ENCODE measurements at regions not wholly inside any gene's neighbourhood (a gene's known extent, or its start where the extent isn't known, plus 50 kb on each side); places are given as distances from the start of the nearest gene placed in this dataset.

DNA sequence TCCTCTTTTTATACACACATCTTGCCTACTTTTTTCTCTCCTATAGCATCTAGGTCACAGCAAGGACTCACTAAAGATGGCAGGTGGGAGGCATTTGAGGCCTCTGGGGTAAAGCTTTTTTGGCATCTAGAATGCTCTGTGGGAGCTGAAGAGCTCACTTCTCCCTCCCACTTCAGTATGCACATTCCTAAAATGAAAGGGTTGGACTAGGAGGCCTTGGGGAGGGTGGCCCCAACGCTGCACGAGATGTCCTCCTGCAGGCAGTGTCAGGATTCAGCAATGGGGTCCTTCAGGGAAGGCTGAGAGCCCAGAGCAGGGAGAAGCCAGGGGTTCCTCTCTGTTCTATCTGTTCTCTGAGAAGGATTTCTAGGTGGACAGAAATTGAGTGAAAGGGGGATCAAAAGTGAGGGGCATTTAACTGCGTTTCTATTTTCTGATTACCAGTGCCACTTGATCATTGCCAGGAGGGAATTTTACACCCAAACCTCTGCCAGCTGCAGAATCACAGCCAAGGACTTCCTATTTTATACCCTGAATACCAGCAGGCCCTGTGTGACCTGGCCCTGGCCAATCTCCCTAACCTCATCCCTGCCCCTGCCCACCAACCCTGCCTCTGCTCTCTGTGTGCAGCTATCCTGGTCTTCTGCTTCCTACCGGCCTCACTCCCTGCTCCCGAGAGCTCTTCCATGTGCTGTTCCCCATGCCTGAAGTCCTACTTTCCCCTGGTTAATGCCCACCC lies 186.2 kb downstream of the CYP26B1 start:
- Histone ChIP-seq H3K27me3 (ENCODE audit: insufficient read depth) (no peaks in the 10 kb centered on the region; the same call in 1 of the 2 replicates), H3K4me1 (ENCODE audit: control insufficient read depth in 1 of 2, insufficient read depth in 2 of 2, low read depth in 1 of 2, low read length in 1 of 2) (no peaks in the 10 kb centered on the region), H4K20me1 (ENCODE audit: insufficient read depth) (no peaks in the 10 kb centered on the region), H3K4me3 (ENCODE audit: low read depth in 2 of 2, low read length in 1 of 2) (no peak overlapping the region), H3K79me2 (ENCODE audit: insufficient read depth) (no peaks in the 10 kb centered on the region), H3K4me2 (no peak overlapping the region), H3K9ac (no peak overlapping the region), H2AFZ (ENCODE audit: low read depth) (no peak overlapping the region), H3F3A (replicated peaks; ENCODE audit: insufficient read depth) (no peaks in the 10 kb centered on the region), H3K9me3 (no peaks in the 10 kb centered on the region), H3K27ac (ENCODE audit: low read depth in 2 of 2, low read length in 1 of 2) (no peak overlapping the region), H3K9me2 (no peaks in the 10 kb centered on the region), H3K36me3 (replicated peaks in 1 of 2; ENCODE audit: control insufficient read depth in 1 of 2, insufficient read depth in 2 of 2, low read length in 1 of 2) (no peaks in the 10 kb centered on the region)
- WGBS (ENCODE audit: low lambda C conversion rate) = 40% methylated on average over 5 of the region's 5 CpGs
- TF ChIP-seq GABPA (IDR thresholded peaks at IDR 0.05; ENCODE audit: low read depth) (no peak), RAD21 (IDR thresholded peaks at IDR 0.05; ENCODE audit: low read length) (no peak), NRF1 (IDR thresholded peaks at IDR 0.05; ENCODE audit: low read depth, low read length) (no peak)
- TF ChIP-seq, protein P1, sequence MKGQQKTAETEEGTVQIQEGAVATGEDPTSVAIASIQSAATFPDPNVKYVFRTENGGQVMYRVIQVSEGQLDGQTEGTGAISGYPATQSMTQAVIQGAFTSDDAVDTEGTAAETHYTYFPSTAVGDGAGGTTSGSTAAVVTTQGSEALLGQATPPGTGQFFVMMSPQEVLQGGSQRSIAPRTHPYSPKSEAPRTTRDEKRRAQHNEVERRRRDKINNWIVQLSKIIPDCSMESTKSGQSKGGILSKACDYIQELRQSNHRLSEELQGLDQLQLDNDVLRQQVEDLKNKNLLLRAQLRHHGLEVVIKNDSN (IDR thresholded peaks at IDR 0.05; ENCODE audit: borderline replicate concordance, low read depth) = no peak
- CTCF ChIA-PET = interaction anchor here (2.3 kb wide), 1 partner anchor 38 kb away, joined by 8 read pairs; no protein-coding TSS in a partner anchor
- no peak for DNase-seq
- POLR2A ChIA-PET = interaction anchor here (0.7 kb wide), 1 partner anchor 17 kb away, joined by 3 read pairs; no protein-coding TSS in a partner anchor

DNA sequence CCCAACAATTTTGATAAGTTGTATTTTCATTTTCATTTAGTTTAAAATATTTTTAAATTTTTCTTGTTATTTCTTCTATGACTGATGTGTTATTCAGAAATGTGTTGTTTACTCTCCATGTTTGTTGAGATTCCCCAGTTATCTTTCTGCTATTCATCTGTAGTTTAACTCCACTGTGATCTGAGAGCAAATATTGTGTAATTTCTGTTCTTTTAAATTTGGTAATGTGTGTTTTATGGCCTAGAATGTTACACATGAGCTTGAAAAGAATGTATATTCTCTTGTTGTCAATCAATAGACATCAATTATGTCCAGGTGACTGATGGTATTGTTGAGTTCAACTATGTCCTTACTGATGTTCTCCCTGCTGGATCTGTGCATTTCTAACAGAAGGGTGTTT lies 188.2 kb downstream of the CYP26B1 start:
- Histone ChIP-seq H3K4me1 (ENCODE audit: control insufficient read depth in 1 of 2, insufficient read depth in 2 of 2, low read depth in 1 of 2, low read length in 1 of 2) (no peaks in the 10 kb centered on the region), H3K27me3 (ENCODE audit: insufficient read depth) (no peaks in the 10 kb centered on the region; the same call in 1 of the 2 replicates), H4K20me1 (ENCODE audit: insufficient read depth) (no peaks in the 10 kb centered on the region), H3K4me3 (ENCODE audit: low read depth in 2 of 2, low read length in 1 of 2) (no peak overlapping the region), H3K9ac (no peak overlapping the region), H2AFZ (ENCODE audit: low read depth) (no peak overlapping the region), H3K9me2 (no peaks in the 10 kb centered on the region), H3F3A (replicated peaks; ENCODE audit: insufficient read depth) (no peaks in the 10 kb centered on the region), H3K79me2 (ENCODE audit: insufficient read depth) (no peaks in the 10 kb centered on the region), H3K27ac (ENCODE audit: low read depth in 2 of 2, low read length in 1 of 2) (no peak overlapping the region), H3K36me3 (replicated peaks in 1 of 2; ENCODE audit: control insufficient read depth in 1 of 2, insufficient read depth in 2 of 2, low read length in 1 of 2) (no peaks in the 10 kb centered on the region), H3K9me3 (0 out of 2 replicates have a peak, but pooled peaks cover 6% of the 10 kb centered on the region), H3K4me2 (no peak overlapping the region)
- DNase-seq = no peak
- POLR2A ChIA-PET = no interaction called here
- CTCF ChIA-PET = no interaction called here
- TF ChIP-seq, protein P1 (IDR thresholded peaks at IDR 0.05; ENCODE audit: borderline replicate concordance, low read depth) = no peak
- TF ChIP-seq RCOR1 (IDR thresholded peaks at IDR 0.05; ENCODE audit: low read length) = no peak
- TF ChIP-seq, protein P2, sequence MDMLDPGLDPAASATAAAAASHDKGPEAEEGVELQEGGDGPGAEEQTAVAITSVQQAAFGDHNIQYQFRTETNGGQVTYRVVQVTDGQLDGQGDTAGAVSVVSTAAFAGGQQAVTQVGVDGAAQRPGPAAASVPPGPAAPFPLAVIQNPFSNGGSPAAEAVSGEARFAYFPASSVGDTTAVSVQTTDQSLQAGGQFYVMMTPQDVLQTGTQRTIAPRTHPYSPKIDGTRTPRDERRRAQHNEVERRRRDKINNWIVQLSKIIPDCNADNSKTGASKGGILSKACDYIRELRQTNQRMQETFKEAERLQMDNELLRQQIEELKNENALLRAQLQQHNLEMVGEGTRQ (IDR thresholded peaks at IDR 0.05; ENCODE audit: borderline replicate concordance, low read depth, low read length) = no peak
- no peak for TF ChIP-seq RXRA (IDR thresholded peaks at IDR 0.05; ENCODE audit: borderline replicate concordance, low read depth)
- no peak for TF ChIP-seq YY1 (IDR thresholded peaks at IDR 0.05; ENCODE audit: low read depth)
- no peak for TF ChIP-seq EZH2phosphoT487 (IDR thresholded peaks at IDR 0.05; ENCODE audit: borderline replicate concordance, low read depth)
- TF ChIP-seq, protein P3, sequence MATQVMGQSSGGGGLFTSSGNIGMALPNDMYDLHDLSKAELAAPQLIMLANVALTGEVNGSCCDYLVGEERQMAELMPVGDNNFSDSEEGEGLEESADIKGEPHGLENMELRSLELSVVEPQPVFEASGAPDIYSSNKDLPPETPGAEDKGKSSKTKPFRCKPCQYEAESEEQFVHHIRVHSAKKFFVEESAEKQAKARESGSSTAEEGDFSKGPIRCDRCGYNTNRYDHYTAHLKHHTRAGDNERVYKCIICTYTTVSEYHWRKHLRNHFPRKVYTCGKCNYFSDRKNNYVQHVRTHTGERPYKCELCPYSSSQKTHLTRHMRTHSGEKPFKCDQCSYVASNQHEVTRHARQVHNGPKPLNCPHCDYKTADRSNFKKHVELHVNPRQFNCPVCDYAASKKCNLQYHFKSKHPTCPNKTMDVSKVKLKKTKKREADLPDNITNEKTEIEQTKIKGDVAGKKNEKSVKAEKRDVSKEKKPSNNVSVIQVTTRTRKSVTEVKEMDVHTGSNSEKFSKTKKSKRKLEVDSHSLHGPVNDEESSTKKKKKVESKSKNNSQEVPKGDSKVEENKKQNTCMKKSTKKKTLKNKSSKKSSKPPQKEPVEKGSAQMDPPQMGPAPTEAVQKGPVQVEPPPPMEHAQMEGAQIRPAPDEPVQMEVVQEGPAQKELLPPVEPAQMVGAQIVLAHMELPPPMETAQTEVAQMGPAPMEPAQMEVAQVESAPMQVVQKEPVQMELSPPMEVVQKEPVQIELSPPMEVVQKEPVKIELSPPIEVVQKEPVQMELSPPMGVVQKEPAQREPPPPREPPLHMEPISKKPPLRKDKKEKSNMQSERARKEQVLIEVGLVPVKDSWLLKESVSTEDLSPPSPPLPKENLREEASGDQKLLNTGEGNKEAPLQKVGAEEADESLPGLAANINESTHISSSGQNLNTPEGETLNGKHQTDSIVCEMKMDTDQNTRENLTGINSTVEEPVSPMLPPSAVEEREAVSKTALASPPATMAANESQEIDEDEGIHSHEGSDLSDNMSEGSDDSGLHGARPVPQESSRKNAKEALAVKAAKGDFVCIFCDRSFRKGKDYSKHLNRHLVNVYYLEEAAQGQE (IDR thresholded peaks at IDR 0.05; ENCODE audit: low read depth, low read length) = no peak
- TF ChIP-seq, protein P4, sequence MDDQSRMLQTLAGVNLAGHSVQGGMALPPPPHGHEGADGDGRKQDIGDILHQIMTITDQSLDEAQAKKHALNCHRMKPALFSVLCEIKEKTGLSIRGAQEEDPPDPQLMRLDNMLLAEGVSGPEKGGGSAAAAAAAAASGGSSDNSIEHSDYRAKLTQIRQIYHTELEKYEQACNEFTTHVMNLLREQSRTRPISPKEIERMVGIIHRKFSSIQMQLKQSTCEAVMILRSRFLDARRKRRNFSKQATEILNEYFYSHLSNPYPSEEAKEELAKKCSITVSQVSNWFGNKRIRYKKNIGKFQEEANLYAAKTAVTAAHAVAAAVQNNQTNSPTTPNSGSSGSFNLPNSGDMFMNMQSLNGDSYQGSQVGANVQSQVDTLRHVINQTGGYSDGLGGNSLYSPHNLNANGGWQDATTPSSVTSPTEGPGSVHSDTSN (IDR thresholded peaks at IDR 0.05) = no peak
- TF ChIP-seq FOSL2 (IDR thresholded peaks at IDR 0.05; ENCODE audit: borderline replicate concordance, low read depth) = no peak
- no peak for TF ChIP-seq MEF2A (IDR thresholded peaks at IDR 0.05; ENCODE audit: borderline replicate concordance, low read depth)
- no peak for TF ChIP-seq FOXM1 (IDR thresholded peaks at IDR 0.05; ENCODE audit: low read depth)
- TF ChIP-seq POLR2AphosphoS5 (IDR thresholded peaks at IDR 0.05; ENCODE audit: low read depth, low read length) = no peak
- TF ChIP-seq TAF1 (IDR thresholded peaks at IDR 0.05; ENCODE audit: borderline replicate concordance, low read depth, low read length) = no peak
- no peak for TF ChIP-seq RFX5 (IDR thresholded peaks at IDR 0.05; ENCODE audit: low read length)
- no peak for TF ChIP-seq CHD2 (IDR thresholded peaks at IDR 0.05; ENCODE audit: low read length, partially characterized antibody)
- TF ChIP-seq, protein P5, sequence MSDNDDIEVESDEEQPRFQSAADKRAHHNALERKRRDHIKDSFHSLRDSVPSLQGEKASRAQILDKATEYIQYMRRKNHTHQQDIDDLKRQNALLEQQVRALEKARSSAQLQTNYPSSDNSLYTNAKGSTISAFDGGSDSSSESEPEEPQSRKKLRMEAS (IDR thresholded peaks at IDR 0.05; ENCODE audit: low read depth) = no peak
- no peak for TF ChIP-seq SIN3A (IDR thresholded peaks at IDR 0.05; ENCODE audit: borderline replicate concordance, low read depth, low read length)

All from SK-N-SH (cell line).